ENCODE measurements at regions not wholly inside any gene's neighbourhood (a gene's known extent, or its start where the extent isn't known, plus 50 kb on each side); places are given as distances from the start of the nearest gene placed in this dataset.
"Not testable (repeated sequence)": the region's sequence is repeated elsewhere in the genome, so short reads cannot be mapped to it uniquely, and the experiment has no call there.

DNA sequence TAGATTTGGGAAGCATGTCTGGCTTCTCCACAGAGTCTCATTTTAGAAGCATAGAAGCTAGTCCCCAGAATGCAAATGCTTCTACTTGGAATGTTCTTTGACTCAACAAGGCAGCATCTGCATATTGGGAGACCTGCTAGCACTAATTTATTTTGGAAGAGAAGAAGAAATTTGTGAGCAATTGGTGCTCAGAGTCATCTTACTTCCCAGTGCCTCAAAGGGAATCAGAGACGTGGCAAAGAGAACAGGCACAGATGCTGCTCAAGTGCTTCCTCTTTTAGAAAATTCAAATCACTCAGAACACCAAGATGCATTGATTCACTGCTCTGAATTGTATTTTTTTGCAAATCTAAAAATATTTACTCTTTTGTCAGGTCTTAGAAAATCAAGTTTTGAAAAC lies 255.7 kb downstream of the BRINP2 start:
- no peak for DNase-seq (ENCODE audit: extremely low read depth, low read depth)
- no peak overlapping the region for H3K4me3 ChIP-seq (replicated peaks; ENCODE audit: low read depth, low read length)
- TF ChIP-seq, protein P1, sequence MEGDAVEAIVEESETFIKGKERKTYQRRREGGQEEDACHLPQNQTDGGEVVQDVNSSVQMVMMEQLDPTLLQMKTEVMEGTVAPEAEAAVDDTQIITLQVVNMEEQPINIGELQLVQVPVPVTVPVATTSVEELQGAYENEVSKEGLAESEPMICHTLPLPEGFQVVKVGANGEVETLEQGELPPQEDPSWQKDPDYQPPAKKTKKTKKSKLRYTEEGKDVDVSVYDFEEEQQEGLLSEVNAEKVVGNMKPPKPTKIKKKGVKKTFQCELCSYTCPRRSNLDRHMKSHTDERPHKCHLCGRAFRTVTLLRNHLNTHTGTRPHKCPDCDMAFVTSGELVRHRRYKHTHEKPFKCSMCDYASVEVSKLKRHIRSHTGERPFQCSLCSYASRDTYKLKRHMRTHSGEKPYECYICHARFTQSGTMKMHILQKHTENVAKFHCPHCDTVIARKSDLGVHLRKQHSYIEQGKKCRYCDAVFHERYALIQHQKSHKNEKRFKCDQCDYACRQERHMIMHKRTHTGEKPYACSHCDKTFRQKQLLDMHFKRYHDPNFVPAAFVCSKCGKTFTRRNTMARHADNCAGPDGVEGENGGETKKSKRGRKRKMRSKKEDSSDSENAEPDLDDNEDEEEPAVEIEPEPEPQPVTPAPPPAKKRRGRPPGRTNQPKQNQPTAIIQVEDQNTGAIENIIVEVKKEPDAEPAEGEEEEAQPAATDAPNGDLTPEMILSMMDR (IDR thresholded peaks at IDR 0.05; ENCODE audit: low read depth, low read length, missing control alignments) = no peak

DNA sequence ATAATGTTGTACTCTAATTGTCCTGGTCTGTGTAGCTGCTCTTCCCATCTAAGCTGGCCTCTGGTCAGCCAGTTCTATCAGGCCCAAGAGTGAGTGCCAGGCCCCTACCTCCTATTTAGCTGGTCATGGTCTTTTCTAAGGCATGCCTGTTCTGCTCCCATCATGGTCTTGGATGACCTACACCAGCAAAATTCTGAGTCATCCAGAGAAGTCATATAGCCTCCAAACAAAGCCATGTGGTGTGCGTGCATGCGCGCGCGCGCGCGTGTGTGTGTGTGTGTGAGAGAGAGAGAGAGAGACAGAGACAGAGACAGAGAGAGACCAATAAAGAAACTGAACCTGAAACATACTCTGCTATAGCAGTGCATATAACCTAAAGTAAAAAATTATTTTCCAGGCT lies 254.4 kb downstream of the BRINP2 start:
- no peak overlapping the region for H3K4me3 ChIP-seq (replicated peaks; ENCODE audit: low read depth, low read length)
- TF ChIP-seq, protein P1 (IDR thresholded peaks at IDR 0.05; ENCODE audit: low read depth, low read length, missing control alignments) = no peak
- no peak for DNase-seq (ENCODE audit: extremely low read depth, low read depth)

DNA sequence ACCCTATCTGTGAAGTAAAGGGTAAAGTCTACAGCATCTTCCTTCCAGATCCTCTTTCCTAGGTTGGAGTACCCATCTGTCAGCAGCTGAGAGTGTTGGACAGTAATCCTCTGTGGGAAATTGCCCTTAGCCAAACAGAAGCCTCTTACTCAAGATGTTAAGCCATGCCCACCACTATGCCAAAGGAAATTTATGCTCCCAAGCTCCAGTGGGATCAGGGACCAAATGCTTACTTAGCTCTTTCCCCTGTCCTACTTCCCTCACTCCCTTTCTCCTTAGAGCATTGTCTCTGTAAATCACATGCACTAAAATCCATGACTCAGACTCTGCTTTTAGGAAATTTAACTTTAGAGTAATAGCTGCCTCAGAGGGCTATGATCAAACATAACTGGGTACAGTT lies 254.0 kb downstream of the BRINP2 start:
- no peak overlapping the region for H3K4me3 ChIP-seq (replicated peaks; ENCODE audit: low read depth, low read length)
- no peak for DNase-seq (ENCODE audit: extremely low read depth, low read depth)
- TF ChIP-seq, protein P1 (IDR thresholded peaks at IDR 0.05; ENCODE audit: low read depth, low read length, missing control alignments) = no peak

DNA sequence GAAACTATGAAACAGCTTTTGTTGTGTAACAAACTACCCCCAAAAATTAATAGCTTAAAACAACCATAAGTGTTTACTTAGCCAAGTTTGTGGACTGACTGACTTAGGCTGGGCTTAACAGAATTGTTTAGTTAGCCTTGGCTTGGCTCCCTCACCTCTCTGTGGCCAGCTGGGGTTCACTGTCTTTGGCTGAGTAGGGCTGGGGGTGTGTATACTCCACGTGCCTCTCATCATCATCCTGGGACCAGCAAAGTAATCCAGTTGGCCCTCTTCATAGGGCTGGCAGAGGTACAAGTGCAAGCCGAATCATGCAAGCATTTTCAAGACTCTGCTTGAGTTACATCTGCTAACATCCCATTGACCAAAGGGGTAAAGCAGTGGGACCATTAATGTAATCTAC lies 252.3 kb downstream of the BRINP2 start:
- no peak overlapping the region for H3K4me3 ChIP-seq (replicated peaks; ENCODE audit: low read depth, low read length)
- TF ChIP-seq, protein P1 (IDR thresholded peaks at IDR 0.05; ENCODE audit: low read depth, low read length, missing control alignments) = no peak
- DNase-seq (ENCODE audit: extremely low read depth, low read depth) = no peak

DNA sequence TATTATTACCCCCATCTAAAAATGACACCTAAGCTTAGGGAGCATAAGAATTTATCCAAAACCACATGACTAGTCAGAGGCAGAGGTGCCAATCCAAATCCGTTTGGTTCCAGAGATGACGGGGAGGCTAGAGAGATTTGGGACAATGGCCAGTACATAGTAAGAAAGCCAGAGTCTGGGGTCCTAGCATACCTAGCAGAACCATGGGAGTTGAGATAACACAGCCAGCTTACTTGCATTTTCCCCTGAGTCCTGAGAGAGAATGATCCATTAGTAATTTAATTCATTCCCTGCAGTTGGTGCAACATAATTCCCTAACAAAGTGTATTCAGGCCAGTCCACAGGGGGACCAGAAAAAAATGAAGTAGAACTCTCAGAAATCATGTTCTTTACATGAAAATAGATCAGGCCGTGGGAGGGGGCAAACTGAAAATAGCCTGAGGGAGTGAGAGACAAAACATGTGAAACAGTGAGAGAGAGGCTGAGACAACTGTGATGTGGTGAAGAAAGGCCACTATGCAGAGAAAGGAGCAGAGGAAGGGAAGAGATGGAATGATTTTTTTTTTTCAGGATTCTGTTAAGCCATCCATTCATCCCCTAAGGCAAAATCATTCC lies 243.3 kb downstream of the BRINP2 start:
- TF ChIP-seq, protein P1 (IDR thresholded peaks at IDR 0.05; ENCODE audit: low read depth, low read length, missing control alignments) = no peak
- no peak overlapping the region for H3K4me3 ChIP-seq (replicated peaks; ENCODE audit: low read depth, low read length)
- no peak for DNase-seq (ENCODE audit: extremely low read depth, low read depth)

DNA sequence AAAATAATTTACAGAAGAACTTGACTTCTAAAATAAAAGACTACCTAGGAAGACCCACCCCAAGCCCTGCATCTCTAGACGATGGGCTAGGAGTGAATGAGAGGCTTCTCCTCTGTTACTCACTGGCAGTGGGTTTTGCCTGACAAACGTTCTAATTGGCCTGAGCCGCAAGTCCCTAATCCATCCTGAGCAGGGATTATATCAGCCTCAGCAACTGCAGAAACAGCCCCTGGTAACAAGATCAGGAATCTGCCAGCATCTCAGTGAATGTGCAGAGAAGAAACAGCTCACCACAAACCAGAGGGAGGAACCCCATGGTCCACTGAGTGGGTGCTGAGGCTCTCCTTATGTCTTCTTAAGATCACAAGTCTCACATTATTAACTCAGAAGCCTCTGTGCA lies 240.6 kb downstream of the BRINP2 start:
- TF ChIP-seq, protein P1 (IDR thresholded peaks at IDR 0.05; ENCODE audit: low read depth, low read length, missing control alignments) = no peak
- no peak overlapping the region for H3K4me3 ChIP-seq (replicated peaks; ENCODE audit: low read depth, low read length)
- DNase-seq (ENCODE audit: extremely low read depth, low read depth) = no peak

DNA sequence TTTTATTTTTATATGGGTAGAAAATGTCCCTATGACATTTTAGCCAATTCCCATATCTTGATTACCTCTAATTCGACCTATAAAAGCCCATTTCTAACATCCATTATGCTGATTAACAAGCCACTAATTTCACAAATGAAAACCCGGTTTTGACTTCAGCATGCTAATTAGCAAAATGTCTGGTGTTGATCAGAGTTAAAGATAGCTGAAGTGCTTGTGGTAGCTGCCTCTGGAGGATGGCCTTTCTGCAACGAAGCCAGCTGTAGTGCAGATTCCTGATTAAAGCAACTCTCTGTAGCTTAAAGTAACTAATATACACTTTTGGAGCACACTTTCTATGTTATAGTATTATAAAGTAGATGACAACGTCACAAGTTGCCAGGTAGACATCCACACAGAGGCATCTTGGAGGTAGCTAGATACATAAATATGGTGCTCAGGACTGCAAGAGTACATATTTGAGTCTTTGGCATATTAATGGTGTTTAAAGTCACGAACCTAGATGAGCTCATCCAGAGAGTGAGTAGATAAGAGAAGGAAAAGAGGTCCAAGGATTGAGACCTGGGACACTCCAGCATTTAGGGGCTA lies 239.5 kb downstream of the BRINP2 start:
- TF ChIP-seq, protein P1 (IDR thresholded peaks at IDR 0.05; ENCODE audit: low read depth, low read length, missing control alignments) = no peak
- DNase-seq (ENCODE audit: extremely low read depth, low read depth) = no peak
- H3K4me3 ChIP-seq (replicated peaks; ENCODE audit: low read depth, low read length) = no peak overlapping the region

DNA sequence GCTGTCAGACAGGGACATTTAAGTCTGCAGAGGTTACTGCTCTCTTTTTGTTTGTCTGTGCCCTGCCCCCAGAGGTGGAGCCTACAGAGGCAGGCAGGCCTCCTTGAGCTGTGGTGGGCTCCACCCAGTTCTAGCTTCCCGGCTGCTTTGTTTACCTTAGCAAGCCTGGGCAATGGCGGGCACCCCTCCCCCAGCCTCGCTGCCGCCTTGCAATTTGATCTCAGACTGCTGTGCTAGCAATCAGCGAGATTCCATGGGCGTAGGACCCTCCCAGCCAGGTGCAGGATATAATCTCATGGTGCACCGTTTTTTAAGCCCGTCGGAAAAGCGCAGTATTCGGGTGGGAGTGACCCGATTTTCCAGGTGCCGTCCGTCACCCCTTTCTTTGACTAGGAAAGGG lies 235.6 kb downstream of the BRINP2 start:
- not testable (repeated sequence) for DNase-seq (ENCODE audit: extremely low read depth, low read depth); H3K4me3 ChIP-seq (replicated peaks; ENCODE audit: low read depth, low read length)
